SK-N-MC (cell line): ENCODE measurements at regions not wholly inside any gene's neighbourhood (a gene's known extent, or its start where the extent isn't known, plus 50 kb on each side); places are given as distances from the start of the nearest gene placed in this dataset.

Source experiments
- EZH2 ChIP-seq: fragments of 200-600 bp; sonication (generic); IDR thresholded peaks from one replicate; pipeline ENCODE4 v1.6.1; 2017; ENCODE audit warnings: antibody characterized with exemption
- POLR2AphosphoS5 ChIP-seq: IDR thresholded peaks from 2 replicates; pipeline ENCODE4 v1.6.1; 2012; ENCODE audit warnings: mild to moderate bottlenecking, low read depth, low read length, borderline replicate concordance

DNA sequence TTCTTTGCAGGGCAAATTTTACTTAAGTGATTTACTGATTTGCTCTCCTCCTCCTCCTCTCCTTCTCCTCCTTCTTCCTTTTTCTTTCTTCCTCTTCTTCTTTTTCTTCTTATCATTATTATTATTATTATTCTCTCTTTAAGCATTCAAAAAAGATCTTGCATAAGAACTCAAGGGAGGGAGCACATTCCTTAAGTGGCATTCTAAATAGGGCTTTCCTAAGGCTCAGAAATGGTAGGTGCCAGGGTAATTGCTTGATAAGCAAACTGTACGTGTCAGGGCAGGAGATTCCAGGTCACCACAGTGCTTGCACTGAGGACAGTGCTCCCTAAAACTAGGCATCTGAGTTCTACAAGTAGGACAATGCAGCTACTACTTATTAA lies 92.4 kb downstream of the SPTSSA start:
- TF ChIP-seq POLR2AphosphoS5 = no peak
- TF ChIP-seq EZH2 = no peak
